DOHH2 (cell line): ENCODE measurements at regions not wholly inside any gene's neighbourhood (a gene's known extent, or its start where the extent isn't known, plus 50 kb on each side); places are given as distances from the start of the nearest gene placed in this dataset.

ENCODE experiments used
- H3F3A ChIP-seq: fragments of 200-600 bp; sonication (generic), shearing (Covaris generic); 2 replicates; pipeline ENCODE4 v1.6.0; 2016; ENCODE audit warnings: antibody characterized with exemption, mild to moderate bottlenecking; ENCODE audit not compliant: control insufficient read depth, insufficient read depth
- H3K27ac ChIP-seq: fragments of 200-600 bp; sonication (generic); 2 replicates; pipeline ENCODE4 v1.5.1; 2014; ENCODE audit warnings: low read depth, mild to moderate bottlenecking, low read length, moderate library complexity
- H3K27me3 ChIP-seq: fragments of 200-600 bp; sonication (generic); 2 replicates; pipeline ENCODE4 v1.6.1; 2014; ENCODE audit warnings: mild to moderate bottlenecking, low read length, mixed read lengths; ENCODE audit not compliant: control insufficient read depth
- H3K36me3 ChIP-seq: fragments of 200-600 bp; sonication (generic); 2 replicates; pipeline ENCODE4 v1.6.1; 2014; ENCODE audit warnings: mild to moderate bottlenecking, low read length, moderate library complexity, mixed read lengths; ENCODE audit not compliant: control insufficient read depth
- H3K4me1 ChIP-seq: fragments of 200-600 bp; sonication (generic); 2 replicates; pipeline ENCODE4 v1.6.1; 2014; ENCODE audit warnings: mild to moderate bottlenecking, low read length, mixed read lengths; ENCODE audit not compliant: control insufficient read depth
- H3K4me2 ChIP-seq: fragments of 200-600 bp; sonication (generic); 2 replicates; pipeline ENCODE4 v1.6.0; 2014; ENCODE audit warnings: mild to moderate bottlenecking, low read length, moderate library complexity
- H3K4me3 ChIP-seq: fragments of 200-600 bp; sonication (generic); 2 replicates; pipeline ENCODE4 v1.5.1; 2014; ENCODE audit warnings: mild to moderate bottlenecking, low read length, mixed read lengths
- H3K79me2 ChIP-seq: fragments of 200-600 bp; sonication (generic); 2 replicates; pipeline ENCODE4 v1.6.1; 2014; ENCODE audit warnings: mild to moderate bottlenecking, low read length, mixed read lengths; ENCODE audit not compliant: control insufficient read depth
- H3K9me2 ChIP-seq: fragments of 200-600 bp; sonication (generic); replicated peaks from 2 replicates; pipeline ENCODE4 v1.6.1; 2014; ENCODE audit warnings: mild to moderate bottlenecking, low read length, mixed read lengths; ENCODE audit not compliant: control insufficient read depth
- H3K9me3 ChIP-seq: fragments of 200-600 bp; sonication (generic); 2 replicates; pipeline ENCODE4 v1.6.1; 2014; ENCODE audit warnings: antibody characterized with exemption, low read length, mixed read lengths; ENCODE audit not compliant: control insufficient read depth, insufficient read depth
- H4K20me1 ChIP-seq: fragments of 200-600 bp; sonication (generic); 2 replicates; pipeline ENCODE4 v1.6.0; 2014; ENCODE audit warnings: low read depth, mild to moderate bottlenecking, antibody characterized with exemption, low read length, moderate library complexity; ENCODE audit not compliant: control insufficient read depth, insufficient read depth
- CTCF ChIP-seq: fragments of 200-600 bp; sonication (generic); IDR thresholded peaks from one replicate; pipeline ENCODE4 v1.5.1; 2014; ENCODE audit warnings: antibody characterized with exemption, mild to moderate bottlenecking, low read depth, low read length; ENCODE audit not compliant: poor library complexity, severe bottlenecking
- EZH2phosphoT487 ChIP-seq: fragments of 200-600 bp; sonication (generic); IDR thresholded peaks from 2 replicates; pipeline ENCODE4 v1.6.1; 2017; ENCODE audit warnings: borderline replicate concordance, mild to moderate bottlenecking, antibody characterized with exemption, low read length, moderate library complexity, mixed read lengths

GRCh38 chr11:15807827-15808226 lies 548.5 kb downstream of the SOX6 start:
- no peak overlapping the region for H3K4me2 ChIP-seq
- H4K20me1 ChIP-seq: no peaks in the 10 kb centered on the region
- no peaks in the 10 kb centered on the region for H3K36me3 ChIP-seq

DNA sequence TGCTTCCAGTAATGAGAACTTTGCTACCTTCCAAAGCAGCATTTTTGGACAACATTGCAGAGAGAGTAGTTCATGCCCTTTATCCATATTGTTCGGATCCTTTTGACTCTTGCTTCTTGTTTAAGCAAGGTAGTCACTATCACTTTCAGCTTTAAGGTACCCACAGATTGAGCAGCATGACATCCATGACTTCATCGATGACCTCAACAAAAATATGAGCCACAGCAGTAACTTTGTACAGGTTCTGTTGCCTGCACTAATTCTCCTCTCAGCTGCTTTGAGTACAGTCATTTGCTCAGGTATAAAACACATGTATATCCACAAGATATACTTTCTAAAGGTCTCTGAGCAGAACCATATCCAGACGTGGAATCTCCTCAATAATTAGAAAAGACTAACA lies 546.3 kb downstream of the SOX6 start:
- TF ChIP-seq CTCF (no peak), EZH2phosphoT487 (no peak)
- Histone ChIP-seq H3K79me2 (no peaks in the 10 kb centered on the region), H3F3A (no peaks in the 10 kb centered on the region)

More at GRCh38 chr11:15807827-15808226, 548.5 kb downstream of the SOX6 start:
- Histone ChIP-seq H3K4me1 (no peaks in the 10 kb centered on the region), H3K79me2 (no peaks in the 10 kb centered on the region), H3K27ac (no peak overlapping the region), H3K4me3 (no peak overlapping the region), H3K27me3 (no peaks in the 10 kb centered on the region), H3F3A (no peaks in the 10 kb centered on the region), H3K9me2 (no peaks in the 10 kb centered on the region), H3K9me3 (no peaks in the 10 kb centered on the region)
- TF ChIP-seq CTCF: no peak
- TF ChIP-seq EZH2phosphoT487: no peak

DNA sequence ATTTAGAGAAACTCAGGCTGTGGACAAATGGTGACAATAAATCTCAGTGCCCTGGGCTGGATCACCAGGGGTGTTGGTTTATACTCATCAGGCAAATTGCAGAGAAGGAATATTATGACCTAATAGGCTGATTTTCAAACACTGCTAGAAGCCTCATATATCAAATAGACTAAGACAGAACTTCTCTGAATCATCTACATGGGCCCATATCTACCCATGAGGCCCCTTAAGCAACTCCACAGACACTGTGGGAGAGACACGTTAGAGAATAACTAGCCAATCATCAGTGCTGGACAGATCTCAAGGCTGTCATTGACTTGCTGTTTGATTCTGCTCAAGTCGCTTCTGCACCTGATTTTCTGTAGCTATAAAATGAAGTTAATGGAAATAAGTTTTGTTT lies 545.8 kb downstream of the SOX6 start:
- Histone ChIP-seq H3K4me2 (no peak overlapping the region), H3K79me2 (no peaks in the 10 kb centered on the region), H3K9me2 (no peaks in the 10 kb centered on the region), H3K4me3 (no peak overlapping the region), H3F3A (no peaks in the 10 kb centered on the region), H4K20me1 (no peaks in the 10 kb centered on the region), H3K4me1 (no peaks in the 10 kb centered on the region), H3K9me3 (no peaks in the 10 kb centered on the region), H3K27ac (no peak overlapping the region), H3K27me3 (no peaks in the 10 kb centered on the region), H3K36me3 (no peaks in the 10 kb centered on the region)
- TF ChIP-seq EZH2phosphoT487 (no peak), CTCF (no peak)

More for the DNA sequence above, 546.3 kb downstream of the SOX6 start:
- no peaks in the 10 kb centered on the region for H3K9me3 ChIP-seq
- no peaks in the 10 kb centered on the region for H3K9me2 ChIP-seq
- H4K20me1 ChIP-seq: no peaks in the 10 kb centered on the region
- no peak overlapping the region for H3K27ac ChIP-seq
- H3K4me1 ChIP-seq: no peaks in the 10 kb centered on the region
- no peak overlapping the region for H3K4me2 ChIP-seq
- no peak overlapping the region for H3K4me3 ChIP-seq
- no peaks in the 10 kb centered on the region for H3K36me3 ChIP-seq
- no peaks in the 10 kb centered on the region for H3K27me3 ChIP-seq
